Cardiac fibroblast (primary cell): ENCODE measurements at regions not wholly inside any gene's neighbourhood (a gene's known extent, or its start where the extent isn't known, plus 50 kb on each side); places are given as distances from the start of the nearest gene placed in this dataset.

Experiments
- DNase-seq, 2 donors: peaks; one replicate each; pipeline versions ENCODE4 v3.0.0 to v3.0.0-alpha.2; 2010; ENCODE audit warnings: low read depth in 2 of 2
- H3K4me3 ChIP-seq, 2 donors: replicated peaks in 1 of 2; 1 replicate in 1 of 2; 2 replicates in 1 of 2; pipeline ENCODE4 v1.5.1; 2011; ENCODE audit warnings: low read depth in 2 of 2, low read length in 2 of 2, mild to moderate bottlenecking in 2 of 2, moderate library complexity in 1 of 2
- TF ChIP-seq, protein P1 (sequence below): IDR thresholded peaks from one replicate; pipeline ENCODE4 v1.5.1; 2011; ENCODE audit warnings: low read depth, mild to moderate bottlenecking, low read length, inconsistent platforms

- TF ChIP-seq, protein P1, sequence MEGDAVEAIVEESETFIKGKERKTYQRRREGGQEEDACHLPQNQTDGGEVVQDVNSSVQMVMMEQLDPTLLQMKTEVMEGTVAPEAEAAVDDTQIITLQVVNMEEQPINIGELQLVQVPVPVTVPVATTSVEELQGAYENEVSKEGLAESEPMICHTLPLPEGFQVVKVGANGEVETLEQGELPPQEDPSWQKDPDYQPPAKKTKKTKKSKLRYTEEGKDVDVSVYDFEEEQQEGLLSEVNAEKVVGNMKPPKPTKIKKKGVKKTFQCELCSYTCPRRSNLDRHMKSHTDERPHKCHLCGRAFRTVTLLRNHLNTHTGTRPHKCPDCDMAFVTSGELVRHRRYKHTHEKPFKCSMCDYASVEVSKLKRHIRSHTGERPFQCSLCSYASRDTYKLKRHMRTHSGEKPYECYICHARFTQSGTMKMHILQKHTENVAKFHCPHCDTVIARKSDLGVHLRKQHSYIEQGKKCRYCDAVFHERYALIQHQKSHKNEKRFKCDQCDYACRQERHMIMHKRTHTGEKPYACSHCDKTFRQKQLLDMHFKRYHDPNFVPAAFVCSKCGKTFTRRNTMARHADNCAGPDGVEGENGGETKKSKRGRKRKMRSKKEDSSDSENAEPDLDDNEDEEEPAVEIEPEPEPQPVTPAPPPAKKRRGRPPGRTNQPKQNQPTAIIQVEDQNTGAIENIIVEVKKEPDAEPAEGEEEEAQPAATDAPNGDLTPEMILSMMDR, result no peak
- no peak overlapping the region for H3K4me3 ChIP-seq
- DNase-seq, result peak in 1 of 2 donors; percentile 16
Measured at GRCh38 chr10:70974351-70974901, 86.1 kb upstream of the PCBD1 start.

GRCh38 chr10:70974920-70975319 is 86.6 kb upstream of the PCBD1 start:
- DNase-seq, result no peak
- TF ChIP-seq, protein P1, result no peak
- no peak overlapping the region for H3K4me3 ChIP-seq

DNA sequence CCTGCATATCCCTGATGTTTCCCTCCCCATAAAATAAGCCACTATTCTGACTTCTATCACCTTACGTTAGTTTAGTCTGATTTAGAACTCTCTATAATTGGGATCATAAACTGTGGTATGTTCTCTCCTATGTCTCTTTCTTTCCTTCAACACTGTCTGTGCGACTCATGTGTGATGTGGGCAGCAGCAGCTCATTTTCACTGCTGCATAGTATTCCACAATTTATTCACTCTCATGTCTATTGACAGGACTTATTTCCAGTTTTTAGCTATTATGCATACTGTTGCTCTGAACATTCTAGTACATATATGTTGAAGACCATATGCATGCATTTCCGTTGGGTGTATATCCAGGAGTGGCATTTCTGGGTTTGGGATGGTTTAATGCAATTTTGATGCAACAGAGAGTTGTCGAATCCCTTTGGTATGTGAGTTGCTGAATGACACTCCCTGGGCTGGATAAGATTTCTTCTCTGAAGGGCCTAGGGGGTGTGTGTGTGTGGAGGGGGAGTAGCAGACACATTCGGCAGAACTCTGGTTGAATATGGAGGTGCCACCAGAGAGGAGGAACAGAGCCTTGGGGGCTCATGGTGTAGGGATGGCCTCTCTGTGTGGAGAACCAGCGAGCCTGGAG is 87.8 kb upstream of the PCBD1 start:
- DNase-seq, result no peak
- TF ChIP-seq, protein P1, result no peak

DNA sequence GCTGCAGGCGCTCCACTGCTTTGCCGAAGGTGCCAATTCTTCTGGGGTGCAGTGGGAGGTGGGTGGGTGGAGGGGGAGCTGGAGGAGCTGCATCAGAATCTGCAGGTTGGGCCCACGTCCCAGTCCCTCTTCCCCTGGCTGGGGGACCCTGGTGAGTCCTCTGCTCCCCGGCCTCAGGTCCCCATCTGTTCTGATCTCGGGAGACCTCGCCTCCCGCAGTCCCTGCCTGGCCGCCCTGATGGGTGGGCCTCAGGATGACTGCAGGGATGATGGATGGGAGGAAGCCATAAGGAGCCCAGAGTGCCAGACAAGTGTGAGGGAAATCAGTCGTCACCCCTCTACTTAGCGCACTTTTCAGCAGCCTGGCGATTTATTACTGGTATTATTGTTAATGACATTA is 89.3 kb upstream of the PCBD1 start:
- no peak for DNase-seq
- no peak overlapping the region for H3K4me3 ChIP-seq
- TF ChIP-seq, protein P1, result no peak

More for the DNA sequence above, 87.8 kb upstream of the PCBD1 start:
- H3K4me3 ChIP-seq, result no peak overlapping the region

DNA sequence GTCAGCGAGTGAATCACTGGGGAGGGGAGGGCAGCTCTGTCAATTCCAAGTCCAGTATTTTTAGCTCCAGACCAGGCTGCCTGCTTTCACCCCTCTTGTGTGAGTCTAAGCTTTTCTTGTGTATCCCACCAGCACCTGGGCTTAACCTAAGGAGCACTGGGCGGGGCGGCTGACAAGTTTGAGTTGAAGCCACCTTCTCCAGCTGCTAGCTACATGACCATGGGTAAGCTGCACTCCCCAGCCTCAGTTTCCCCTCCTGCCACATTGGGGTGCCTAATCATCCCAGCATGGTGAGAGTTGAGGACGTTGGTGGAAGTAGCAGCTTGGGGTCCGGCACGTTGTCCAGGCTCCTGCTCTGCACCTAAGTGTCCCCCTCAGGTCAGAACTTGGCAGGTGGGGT is 89.8 kb upstream of the PCBD1 start:
- no peak overlapping the region for H3K4me3 ChIP-seq
- no peak for DNase-seq
- TF ChIP-seq, protein P1, result no peak

DNA sequence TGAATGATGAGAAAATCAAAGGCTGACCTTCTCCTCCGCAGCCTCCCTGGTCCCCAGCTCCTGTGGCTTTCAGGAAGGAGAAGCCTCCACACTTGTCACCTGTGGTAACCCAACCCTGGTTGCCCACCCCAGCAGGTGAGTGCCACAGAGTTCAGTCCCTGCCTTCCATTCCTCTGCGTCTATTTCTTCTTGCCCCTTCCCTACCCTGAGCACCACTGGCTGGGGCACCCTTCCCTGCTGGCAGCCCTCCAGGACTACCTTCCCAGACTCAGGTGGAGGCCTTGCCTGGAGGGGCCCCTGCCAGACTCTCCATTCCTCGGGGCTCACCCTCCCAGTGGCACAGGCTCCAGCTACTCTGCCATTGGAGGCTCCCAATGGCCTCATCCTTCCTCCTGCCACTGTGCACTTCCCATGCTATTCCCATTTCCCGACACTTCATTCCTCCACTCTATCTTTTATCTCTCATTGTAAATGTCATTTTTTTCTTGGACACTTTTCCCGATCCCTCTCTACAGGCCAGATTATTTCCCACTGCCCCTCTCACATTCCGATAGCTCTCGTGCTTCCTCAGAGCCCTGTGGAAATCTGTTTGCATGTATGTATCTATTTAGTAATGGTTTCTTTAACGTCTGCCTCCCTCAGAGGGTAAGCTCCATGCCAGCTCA is 90.6 kb upstream of the PCBD1 start:
- TF ChIP-seq, protein P1, result no peak
- H3K4me3 ChIP-seq, result no peak overlapping the region
- DNase-seq, result no peak
